ENCODE measurements at regions not wholly inside any gene's neighbourhood (a gene's known extent, or its start where the extent isn't known, plus 50 kb on each side); places are given as distances from the start of the nearest gene placed in this dataset.

- ChIA-PET CTCF (no interaction called here), POLR2A (no interaction called here)
- no peak for DNase-seq (ENCODE audit: extremely low spot score)
- TF ChIP-seq BHLHE40 (IDR thresholded peaks at IDR 0.05; ENCODE audit: borderline replicate concordance): no peak
- TF ChIP-seq SUZ12 (IDR thresholded peaks at IDR 0.05): no peak
- no peak for TF ChIP-seq FOXK2 (IDR thresholded peaks at IDR 0.05)
- TF ChIP-seq PKNOX1 (IDR thresholded peaks at IDR 0.05): no peak
- no peak for TF ChIP-seq FOXM1 (IDR thresholded peaks at IDR 0.05; ENCODE audit: borderline replicate concordance)
- no peak for TF ChIP-seq NFRKB (IDR thresholded peaks at IDR 0.05)
- no peak for TF ChIP-seq CTBP1 (IDR thresholded peaks at IDR 0.05; ENCODE audit: borderline replicate concordance)
- TF ChIP-seq ELF4 (IDR thresholded peaks at IDR 0.05): no peak
- TF ChIP-seq ZNF384 (IDR thresholded peaks at IDR 0.05): no peak
- TF ChIP-seq FOXA1 (IDR thresholded peaks at IDR 0.05): no peak
- TF ChIP-seq ARNT (IDR thresholded peaks at IDR 0.05): no peak
- no peak for TF ChIP-seq SP1 (IDR thresholded peaks at IDR 0.05)
- no peak for TF ChIP-seq TARDBP (IDR thresholded peaks at IDR 0.05)
Observed at GRCh38 chr18:78804206-78805030, 175.2 kb upstream of the SALL3 start.

DNA sequence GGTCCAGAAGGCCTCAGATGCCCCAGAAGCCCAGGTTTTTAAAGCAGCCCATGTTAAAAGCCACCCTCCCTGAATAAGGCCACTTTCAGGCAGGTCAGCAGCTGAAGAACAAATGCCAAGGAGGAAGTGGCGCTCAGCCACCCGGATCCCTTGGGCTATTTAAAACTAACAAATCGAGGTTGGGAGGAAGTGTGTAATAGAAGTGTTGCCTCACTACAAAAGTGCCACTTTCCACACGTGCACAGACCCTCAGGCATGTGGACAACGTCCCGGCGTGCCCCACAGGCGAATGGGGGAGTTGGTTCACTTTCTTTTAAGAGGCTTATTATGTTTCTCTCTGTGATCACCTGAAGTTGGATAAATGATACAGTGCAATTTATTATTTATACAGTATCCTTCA, 173.8 kb upstream of the SALL3 start:
- TF ChIP-seq BHLHE40 (IDR thresholded peaks at IDR 0.05; ENCODE audit: borderline replicate concordance) (no peak), ARNT (IDR thresholded peaks at IDR 0.05) (no peak), HDGF (IDR thresholded peaks at IDR 0.05; ENCODE audit: borderline replicate concordance) (no peak), L3MBTL2 (conservative IDR thresholded peaks at IDR 0.05) (no peak), FOXA1 (IDR thresholded peaks at IDR 0.05) (no peak), CTBP1 (IDR thresholded peaks at IDR 0.05; ENCODE audit: borderline replicate concordance) (no peak), TARDBP (IDR thresholded peaks at IDR 0.05) (no peak), SP1 (IDR thresholded peaks at IDR 0.05) (no peak), LEF1 (IDR thresholded peaks at IDR 0.05; ENCODE audit: borderline replicate concordance) (no peak), PKNOX1 (IDR thresholded peaks at IDR 0.05) (no peak), FOXM1 (IDR thresholded peaks at IDR 0.05; ENCODE audit: borderline replicate concordance) (no peak), NFRKB (IDR thresholded peaks at IDR 0.05) (no peak)
- no peak for DNase-seq (ENCODE audit: extremely low spot score)
- CTCF ChIA-PET: no interaction called here
- POLR2A ChIA-PET: no interaction called here

GRCh38 chr18:78807668-78808067, 171.9 kb upstream of the SALL3 start:
- ChIA-PET CTCF (no interaction called here), POLR2A (no interaction called here)
- DNase-seq (ENCODE audit: extremely low spot score): no peak
- TF ChIP-seq BHLHE40 (IDR thresholded peaks at IDR 0.05; ENCODE audit: borderline replicate concordance) (no peak), ARNT (IDR thresholded peaks at IDR 0.05) (no peak), FOXK2 (IDR thresholded peaks at IDR 0.05) (no peak), L3MBTL2 (conservative IDR thresholded peaks at IDR 0.05) (no peak), PKNOX1 (IDR thresholded peaks at IDR 0.05) (no peak)

GRCh38 chr18:78809845-78810244, 169.8 kb upstream of the SALL3 start:
- DNase-seq (ENCODE audit: extremely low spot score): no peak
- TF ChIP-seq FOXM1 (IDR thresholded peaks at IDR 0.05; ENCODE audit: borderline replicate concordance): no peak
- TF ChIP-seq FOXK2 (IDR thresholded peaks at IDR 0.05): no peak
- no peak for TF ChIP-seq ELF4 (IDR thresholded peaks at IDR 0.05)
- TF ChIP-seq ARNT (IDR thresholded peaks at IDR 0.05): no peak
- TF ChIP-seq L3MBTL2 (conservative IDR thresholded peaks at IDR 0.05): no peak
- no peak for TF ChIP-seq SP1 (IDR thresholded peaks at IDR 0.05)
- no peak for TF ChIP-seq NFRKB (IDR thresholded peaks at IDR 0.05)
- TF ChIP-seq FOXA1 (IDR thresholded peaks at IDR 0.05): no peak
- TF ChIP-seq HDGF (IDR thresholded peaks at IDR 0.05; ENCODE audit: borderline replicate concordance): no peak
- no peak for TF ChIP-seq PKNOX1 (IDR thresholded peaks at IDR 0.05)
- TF ChIP-seq CTBP1 (IDR thresholded peaks at IDR 0.05; ENCODE audit: borderline replicate concordance): no peak
- no peak for TF ChIP-seq SUZ12 (IDR thresholded peaks at IDR 0.05)
- no peak for TF ChIP-seq BHLHE40 (IDR thresholded peaks at IDR 0.05; ENCODE audit: borderline replicate concordance)
- no peak for TF ChIP-seq TARDBP (IDR thresholded peaks at IDR 0.05)
- TF ChIP-seq ZNF384 (IDR thresholded peaks at IDR 0.05): no peak
- TF ChIP-seq LEF1 (IDR thresholded peaks at IDR 0.05; ENCODE audit: borderline replicate concordance): no peak
- ChIA-PET POLR2A (no interaction called here), CTCF (no interaction called here)

- CTCF ChIA-PET: no interaction called here
- TF ChIP-seq FOXM1 (IDR thresholded peaks at IDR 0.05; ENCODE audit: borderline replicate concordance) (no peak), ELF4 (IDR thresholded peaks at IDR 0.05) (no peak), NFRKB (IDR thresholded peaks at IDR 0.05) (no peak), ZNF384 (IDR thresholded peaks at IDR 0.05) (no peak), SP1 (IDR thresholded peaks at IDR 0.05) (no peak)
- DNase-seq (ENCODE audit: extremely low spot score): no peak
- POLR2A ChIA-PET: no interaction called here
Observed at GRCh38 chr18:78810706-78811105, 168.9 kb upstream of the SALL3 start.

DNA sequence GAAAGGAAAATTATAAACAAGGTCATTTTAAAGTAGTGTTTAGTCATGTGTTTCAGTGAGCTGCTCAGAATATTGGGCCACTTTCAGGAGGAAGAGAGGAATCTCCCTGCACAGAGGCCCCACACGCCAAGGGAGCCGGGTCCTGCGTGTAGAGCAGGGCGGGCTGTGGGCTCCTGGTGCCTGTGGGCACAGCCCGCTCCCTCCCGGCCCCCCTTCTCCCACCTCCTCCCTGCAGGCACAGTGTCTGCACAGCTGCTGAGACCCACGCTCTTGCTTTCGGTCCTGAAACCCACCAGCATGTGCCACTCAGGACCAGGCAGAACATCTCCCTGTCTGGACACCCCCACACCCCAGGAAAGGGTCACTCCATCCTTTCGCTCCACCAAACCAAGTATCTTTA, 167.6 kb upstream of the SALL3 start:
- POLR2A ChIA-PET: no interaction called here
- DNase-seq (ENCODE audit: extremely low spot score): no peak
- CTCF ChIA-PET: no interaction called here
- TF ChIP-seq TARDBP (IDR thresholded peaks at IDR 0.05): no peak
- TF ChIP-seq LEF1 (IDR thresholded peaks at IDR 0.05; ENCODE audit: borderline replicate concordance): no peak
- no peak for TF ChIP-seq FOXM1 (IDR thresholded peaks at IDR 0.05; ENCODE audit: borderline replicate concordance)
- TF ChIP-seq FOXA1 (IDR thresholded peaks at IDR 0.05): no peak
- no peak for TF ChIP-seq ZNF384 (IDR thresholded peaks at IDR 0.05)
- TF ChIP-seq NFRKB (IDR thresholded peaks at IDR 0.05): no peak
